Sigmoid colon (tissue), 4 donors: ENCODE measurements at regions not wholly inside any gene's neighbourhood (a gene's known extent, or its start where the extent isn't known, plus 50 kb on each side); places are given as distances from the start of the nearest gene placed in this dataset.

Experiments
- CTCF ChIP-seq, 4 experiments: fragments of 450-650 bp in 3 of 4; fragments of 200-600 bp in 1 of 4; IDR thresholded peaks; one replicate each; pipeline ENCODE4 v1.5.1; 2016 to 2019; ENCODE audit warnings: antibody characterized with exemption in 4 of 4, mild to moderate bottlenecking in 3 of 4, moderate library complexity in 2 of 4
- EP300 ChIP-seq, 4 donors: sonication (generic); formaldehyde crosslinking; IDR thresholded peaks; one replicate each; pipeline ENCODE4 v1.6.1; 2017; ENCODE audit warnings: antibody characterized with exemption in 4 of 4

GRCh38 chr17:79413611-79414010 is 197.2 kb downstream of the RBFOX3 start:
- TF ChIP-seq CTCF (IDR thresholded peaks at IDR 0.05) (no peak), EP300 (IDR thresholded peaks at IDR 0.05) (no peak)
